ENCODE measurements at regions not wholly inside any gene's neighbourhood (a gene's known extent, or its start where the extent isn't known, plus 50 kb on each side); places are given as distances from the start of the nearest gene placed in this dataset.

DNA sequence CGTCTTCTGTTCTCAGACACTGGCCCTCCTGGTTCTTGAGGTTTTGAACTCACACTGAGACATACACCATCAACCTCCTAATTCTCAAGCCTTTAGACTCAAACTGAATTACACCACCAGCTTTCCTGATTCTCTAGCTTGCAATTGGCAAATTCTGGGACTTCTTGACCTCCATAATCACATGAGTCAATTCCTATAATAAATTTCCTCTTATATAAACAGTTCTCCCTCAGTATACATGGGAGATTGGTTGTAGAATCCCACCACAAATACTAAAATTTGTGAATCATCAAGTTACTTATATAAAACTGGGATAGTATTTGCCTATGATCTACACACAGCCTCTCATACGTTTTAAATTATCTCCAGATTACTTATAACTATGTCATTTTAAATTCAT is 162.2 kb downstream of the DIO2 start:
- Histone ChIP-seq H3K4me2 (no peak overlapping the region), H2AFZ (no peak overlapping the region), H3K27ac (ENCODE audit: low read depth) (no peak overlapping the region), H4K20me1 (replicated peaks; ENCODE audit: insufficient read depth) (no peaks in the 10 kb centered on the region), H3K36me3 (ENCODE audit: insufficient read depth) (no peaks in the 10 kb centered on the region), H3K9me2 (ENCODE audit: insufficient read depth) (no peaks in the 10 kb centered on the region), H3K4me3 (no peak overlapping the region), H3K4me1 (ENCODE audit: insufficient read depth) (no peaks in the 10 kb centered on the region), H3K27me3 (ENCODE audit: insufficient read depth) (no peaks in the 10 kb centered on the region), H3F3A (replicated peaks; ENCODE audit: low read depth) (no peaks in the 10 kb centered on the region), H3K79me2 (replicated peaks; ENCODE audit: insufficient read depth) (no peaks in the 10 kb centered on the region)
- TF ChIP-seq CTCF (conservative IDR thresholded peaks at IDR 0.05; ENCODE audit: low read depth in 2 of 2): no peak
- TF ChIP-seq EZH2 (IDR thresholded peaks at IDR 0.05; ENCODE audit: low read depth, unreplicated experiment): no peak
- TF ChIP-seq, protein P1, sequence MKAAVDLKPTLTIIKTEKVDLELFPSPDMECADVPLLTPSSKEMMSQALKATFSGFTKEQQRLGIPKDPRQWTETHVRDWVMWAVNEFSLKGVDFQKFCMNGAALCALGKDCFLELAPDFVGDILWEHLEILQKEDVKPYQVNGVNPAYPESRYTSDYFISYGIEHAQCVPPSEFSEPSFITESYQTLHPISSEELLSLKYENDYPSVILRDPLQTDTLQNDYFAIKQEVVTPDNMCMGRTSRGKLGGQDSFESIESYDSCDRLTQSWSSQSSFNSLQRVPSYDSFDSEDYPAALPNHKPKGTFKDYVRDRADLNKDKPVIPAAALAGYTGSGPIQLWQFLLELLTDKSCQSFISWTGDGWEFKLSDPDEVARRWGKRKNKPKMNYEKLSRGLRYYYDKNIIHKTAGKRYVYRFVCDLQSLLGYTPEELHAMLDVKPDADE (IDR thresholded peaks at IDR 0.05): no peak
- no peak for TF ChIP-seq ZNF331 (CRISPR knock-in tag; IDR thresholded peaks at IDR 0.05; ENCODE audit: low read depth)
- no peak for TF ChIP-seq NANOG (IDR thresholded peaks at IDR 0.05; ENCODE audit: borderline replicate concordance)
- TF ChIP-seq STAT1 (IDR thresholded peaks at IDR 0.05; ENCODE audit: unreplicated experiment): no peak
- no peak for TF ChIP-seq POLR2AphosphoS5 (IDR thresholded peaks at IDR 0.05; ENCODE audit: low read depth)
- no peak for TF ChIP-seq ZNF114 (CRISPR knock-in tag; IDR thresholded peaks at IDR 0.05)
- H3K4me3 Mint-ChIP-seq: no peak overlapping the region
- peaks cover 6% of the 10 kb centered on the region; the same call in 2 of the 3 replicates for H3K4me1 Mint-ChIP-seq
- peaks cover 5% of the 10 kb centered on the region; the same call in 2 of the 3 replicates for H3K9me3 Mint-ChIP-seq
- H3K27ac Mint-ChIP-seq: no peak overlapping the region
- ATAC-seq (no peak), DNase-seq (ENCODE audit: low spot score) (no peak)
- H3K27me3 Mint-ChIP-seq (ENCODE audit: insufficient read depth, low read depth, poor library complexity): peaks cover 2% of the 10 kb centered on the region
- H3K36me3 Mint-ChIP-seq (ENCODE audit: low read depth): no peaks in the 10 kb centered on the region

- Histone ChIP-seq H3K4me3 (no peak overlapping the region), H3K79me2 (replicated peaks; ENCODE audit: insufficient read depth) (no peaks in the 10 kb centered on the region), H3K4me1 (ENCODE audit: insufficient read depth) (no peaks in the 10 kb centered on the region), H3K27me3 (ENCODE audit: insufficient read depth) (no peaks in the 10 kb centered on the region), H3K27ac (ENCODE audit: low read depth) (no peak overlapping the region), H3K9me2 (ENCODE audit: insufficient read depth) (no peaks in the 10 kb centered on the region), H2AFZ (no peak overlapping the region), H4K20me1 (replicated peaks; ENCODE audit: insufficient read depth) (no peaks in the 10 kb centered on the region), H3F3A (replicated peaks; ENCODE audit: low read depth) (no peaks in the 10 kb centered on the region), H3K36me3 (ENCODE audit: insufficient read depth) (no peaks in the 10 kb centered on the region), H3K4me2 (no peak overlapping the region)
- H3K27me3 Mint-ChIP-seq (ENCODE audit: insufficient read depth, low read depth, poor library complexity): peaks cover 3% of the 10 kb centered on the region
- DNase-seq (ENCODE audit: low spot score) (no peak), ATAC-seq (no peak)
- peaks cover 9% of the 10 kb centered on the region; the same call in 2 of the 3 replicates for H3K9me3 Mint-ChIP-seq
- H3K4me3 Mint-ChIP-seq: no peak overlapping the region
- no peaks in the 10 kb centered on the region for H3K36me3 Mint-ChIP-seq (ENCODE audit: low read depth)
- H3K4me1 Mint-ChIP-seq: peaks cover 6% of the 10 kb centered on the region; the same call in 2 of the 3 replicates
- no peak overlapping the region for H3K27ac Mint-ChIP-seq
- TF ChIP-seq POLR2AphosphoS5 (IDR thresholded peaks at IDR 0.05; ENCODE audit: low read depth): no peak
- no peak for TF ChIP-seq ZNF462 (CRISPR knock-in tag; IDR thresholded peaks at IDR 0.05)
- no peak for TF ChIP-seq CTCF (conservative IDR thresholded peaks at IDR 0.05; ENCODE audit: low read depth in 2 of 2)
- no peak for TF ChIP-seq ZNF114 (CRISPR knock-in tag; IDR thresholded peaks at IDR 0.05)
- no peak for TF ChIP-seq EZH2 (IDR thresholded peaks at IDR 0.05; ENCODE audit: low read depth, unreplicated experiment)
- no peak for TF ChIP-seq CREB1 (CRISPR knock-in tag; IDR thresholded peaks at IDR 0.05; ENCODE audit: low read depth)
Observed at GRCh38 chr14:80047761-80048160, 163.5 kb downstream of the DIO2 start.
